GM10266 (cell line): ENCODE measurements at regions not wholly inside any gene's neighbourhood (a gene's known extent, or its start where the extent isn't known, plus 50 kb on each side); places are given as distances from the start of the nearest gene placed in this dataset.

Source experiments
- DNase-seq: peaks from one replicate; pipeline ENCODE4 v3.0.0; 2012; ENCODE audit errors: extremely low spot score
- CTCF ChIP-seq: IDR thresholded peaks from 2 replicates; pipeline ENCODE4 v1.5.1; 2012; ENCODE audit warnings: mild to moderate bottlenecking, low read depth; ENCODE audit not compliant: control insufficient read depth, insufficient read depth; ENCODE audit errors: missing control alignments

GRCh38 chr2:4324531-4324930 is 621.2 kb downstream of the DCDC2C start:
- no peak for DNase-seq
- no peak for TF ChIP-seq CTCF

GRCh38 chr2:4336864-4337263 is 633.5 kb downstream of the DCDC2C start:
- TF ChIP-seq CTCF, result no peak
- no peak for DNase-seq

GRCh38 chr2:4338345-4338744 is 635.0 kb downstream of the DCDC2C start:
- no peak for DNase-seq
- no peak for TF ChIP-seq CTCF

GRCh38 chr2:4340536-4340935 is 637.2 kb downstream of the DCDC2C start:
- no peak for DNase-seq
- TF ChIP-seq CTCF, result no peak

GRCh38 chr2:4346628-4347027 is 643.3 kb downstream of the DCDC2C start:
- DNase-seq, result no peak
- TF ChIP-seq CTCF, result no peak

GRCh38 chr2:4353668-4354067 is 650.3 kb downstream of the DCDC2C start:
- no peak for DNase-seq
- no peak for TF ChIP-seq CTCF

- no peak for TF ChIP-seq CTCF
- no peak for DNase-seq
Measured at GRCh38 chr2:4354164-4354563, 650.8 kb downstream of the DCDC2C start.

GRCh38 chr2:4354678-4355077 is 651.3 kb downstream of the DCDC2C start:
- TF ChIP-seq CTCF, result no peak
- DNase-seq, result no peak
